Fibroblast of skin of abdomen (primary cell): ENCODE measurements at regions not wholly inside any gene's neighbourhood (a gene's known extent, or its start where the extent isn't known, plus 50 kb on each side); places are given as distances from the start of the nearest gene placed in this dataset.
A peak's percentile ranks its signal among the peaks of the same experiment; 100 is the strongest.

ENCODE experiments used
- DNase-seq: peaks from one replicate; pipeline ENCODE4 v3.0.0-alpha.2; 2013

DNA sequence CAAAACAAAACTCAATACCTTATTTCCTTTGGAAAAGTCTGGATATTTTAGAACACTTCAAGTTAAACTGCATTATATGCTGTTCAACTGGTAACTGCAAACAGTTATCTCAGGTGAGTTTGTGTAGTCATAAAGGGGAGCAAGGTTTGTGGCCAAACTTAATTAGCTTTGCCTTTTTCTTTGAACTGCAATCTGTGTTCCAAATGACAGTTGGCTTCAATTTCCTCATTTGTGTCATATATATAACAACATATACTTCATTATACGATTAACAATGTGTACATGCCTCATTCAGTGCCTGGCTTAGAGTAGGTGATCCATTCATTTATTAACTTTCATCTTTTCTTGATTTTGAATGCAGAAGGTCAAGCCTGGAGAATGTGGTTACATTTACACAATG, 55.8 kb downstream of the KCNE4 start:
- no peak for DNase-seq

DNA sequence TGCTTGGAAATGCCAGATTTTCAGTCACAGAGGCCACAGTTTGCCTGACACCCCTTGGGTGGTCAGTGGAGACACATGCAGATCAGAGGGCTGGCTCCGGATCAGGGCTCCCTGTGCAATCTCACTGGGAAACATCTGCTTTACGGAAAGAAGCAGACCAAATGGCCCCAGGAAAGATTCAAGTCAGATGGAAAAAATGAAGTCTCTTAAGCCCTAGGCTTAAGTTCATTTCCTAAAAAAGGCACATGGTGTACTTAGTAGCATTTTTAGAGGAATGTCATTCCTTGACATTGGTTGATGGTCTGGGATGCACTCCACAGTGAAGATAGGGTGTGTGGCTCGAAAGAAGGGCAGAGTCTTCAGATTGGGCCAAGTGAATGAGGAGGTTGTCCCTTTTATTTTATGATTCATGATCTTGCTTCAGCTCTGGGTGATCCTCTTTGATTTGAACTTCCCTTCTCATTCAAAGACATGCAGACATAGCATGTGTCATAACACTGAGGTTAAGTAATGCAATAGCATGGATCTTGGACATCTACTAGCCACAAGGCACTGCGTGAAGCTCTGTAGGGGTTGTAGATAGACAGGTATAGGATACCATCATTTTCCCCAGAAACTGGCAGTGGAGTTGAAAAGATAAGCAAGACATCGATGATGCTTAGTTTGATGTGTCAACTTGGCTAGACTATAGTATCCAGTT, 56.5 kb downstream of the KCNE4 start:
- peak; percentile 67 for DNase-seq

- peak; percentile 83 for DNase-seq
Observed at GRCh38 chr2:223109341-223109740, 57.4 kb downstream of the KCNE4 start.

GRCh38 chr2:223113161-223113560, 61.2 kb downstream of the KCNE4 start:
- no peak for DNase-seq

DNA sequence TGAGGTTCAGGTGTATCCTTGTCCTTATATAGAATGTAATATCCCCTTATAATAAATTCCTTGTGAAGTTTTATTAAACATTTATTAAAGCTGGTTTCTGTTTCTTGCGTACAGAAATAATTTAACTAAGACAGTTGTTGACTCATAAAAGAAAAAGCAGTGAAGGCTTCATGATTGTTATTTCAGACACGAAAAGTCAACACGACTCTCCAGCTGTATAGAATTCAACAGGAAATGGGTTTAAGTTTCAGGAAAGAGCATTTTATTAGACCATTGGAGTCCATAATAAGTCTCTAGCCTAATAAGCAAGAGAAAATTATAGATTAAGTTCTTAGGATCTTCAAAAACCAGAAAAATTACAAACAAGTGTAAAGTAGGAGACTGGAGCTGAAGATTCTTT, 62.2 kb downstream of the KCNE4 start:
- no peak for DNase-seq

DNA sequence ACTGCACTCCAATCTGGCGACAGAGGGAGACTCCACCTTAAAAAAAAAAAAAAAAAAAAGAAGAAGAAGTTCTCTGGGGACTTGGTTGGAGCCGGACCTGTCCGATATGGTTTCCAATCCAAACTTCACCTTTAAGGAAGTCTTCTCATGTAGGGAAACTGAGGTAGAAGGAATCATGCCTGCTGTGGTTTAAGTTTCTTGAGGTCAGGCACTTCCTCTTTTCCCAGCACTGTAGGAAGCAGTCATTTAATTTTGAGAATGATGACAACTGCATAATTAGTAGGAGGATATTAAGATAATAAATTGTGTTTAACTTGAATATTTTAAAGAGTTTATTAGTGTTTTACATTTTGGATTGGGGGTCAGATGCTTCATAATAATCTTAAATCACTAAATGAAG, 62.9 kb downstream of the KCNE4 start:
- no peak for DNase-seq

DNA sequence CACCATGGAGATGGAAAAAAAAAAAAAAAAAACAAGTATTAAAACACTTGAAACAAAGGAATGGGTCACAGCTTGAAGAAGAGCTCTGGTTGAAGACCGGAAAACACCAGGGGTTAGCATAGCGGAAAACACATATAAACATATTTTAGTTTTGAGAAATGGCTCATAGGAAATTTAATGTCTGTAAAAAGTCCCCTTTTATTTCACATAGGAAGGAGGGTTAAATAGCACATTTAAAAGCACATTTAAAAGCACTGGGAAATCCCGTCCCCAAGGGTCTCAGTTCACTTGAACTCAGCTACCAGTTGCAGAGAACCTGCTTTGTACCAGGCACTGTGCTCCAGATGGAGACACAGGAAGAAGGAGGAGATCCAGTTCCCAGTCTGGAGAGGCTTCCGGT, 65.5 kb downstream of the KCNE4 start:
- no peak for DNase-seq

- no peak for DNase-seq
Observed at GRCh38 chr2:223121283-223121682, 69.3 kb downstream of the KCNE4 start.

DNA sequence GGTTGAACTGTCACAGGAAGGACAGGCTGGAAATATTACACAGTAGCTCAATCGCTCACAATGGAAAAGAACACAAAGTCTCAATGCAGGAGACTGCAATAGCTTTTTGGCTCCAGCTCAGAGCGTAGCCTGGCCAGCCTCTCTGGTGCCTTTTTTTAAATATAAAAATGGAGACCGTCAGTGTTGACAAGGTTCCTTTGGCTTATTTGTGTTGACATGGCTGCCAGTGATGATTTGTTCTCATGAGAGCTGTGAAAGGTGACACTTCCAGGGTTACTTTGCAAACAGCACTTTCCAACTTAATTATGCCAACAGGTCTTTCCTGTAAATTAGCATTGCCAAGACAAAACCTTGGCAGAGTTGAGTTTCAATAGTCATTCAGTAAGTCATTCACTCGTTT, 70.8 kb downstream of the KCNE4 start:
- no peak for DNase-seq

DNA sequence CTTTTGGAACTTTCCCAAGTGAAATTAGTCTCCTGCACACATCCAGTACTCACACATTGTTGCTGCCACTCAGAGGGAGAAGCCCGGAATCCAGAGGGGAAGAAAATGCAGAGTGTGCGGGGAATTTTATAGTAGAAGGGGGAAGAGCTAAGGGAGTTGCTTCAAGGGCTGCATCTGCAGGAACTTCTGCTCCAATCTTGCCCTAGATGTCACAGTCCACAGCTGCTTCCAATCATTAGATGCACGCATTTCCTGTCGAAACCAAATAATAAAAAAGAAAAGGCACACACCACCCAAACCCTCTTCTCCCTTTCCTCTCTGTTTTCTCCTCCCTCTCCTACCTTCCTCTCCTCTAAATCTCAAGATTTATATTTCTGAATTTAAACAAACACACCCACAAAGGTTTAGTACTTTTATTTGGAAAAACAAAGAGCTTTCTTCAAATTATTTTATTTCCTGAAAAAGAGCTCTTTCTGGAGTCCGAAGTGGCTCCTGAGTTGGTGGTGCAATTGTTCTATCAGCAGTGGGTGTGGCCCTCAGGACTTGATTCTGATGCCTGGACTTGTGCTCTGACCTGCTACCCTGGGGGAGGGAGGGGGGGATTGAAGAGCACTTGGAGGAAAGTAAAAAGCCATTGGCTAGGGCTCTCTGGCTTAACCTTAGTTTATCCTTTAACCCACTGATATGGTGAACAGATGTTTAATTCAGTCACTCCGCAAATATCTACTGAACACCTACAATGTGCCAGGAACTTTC, 72.0 kb downstream of the KCNE4 start:
- DNase-seq = peak; percentile 70

DNA sequence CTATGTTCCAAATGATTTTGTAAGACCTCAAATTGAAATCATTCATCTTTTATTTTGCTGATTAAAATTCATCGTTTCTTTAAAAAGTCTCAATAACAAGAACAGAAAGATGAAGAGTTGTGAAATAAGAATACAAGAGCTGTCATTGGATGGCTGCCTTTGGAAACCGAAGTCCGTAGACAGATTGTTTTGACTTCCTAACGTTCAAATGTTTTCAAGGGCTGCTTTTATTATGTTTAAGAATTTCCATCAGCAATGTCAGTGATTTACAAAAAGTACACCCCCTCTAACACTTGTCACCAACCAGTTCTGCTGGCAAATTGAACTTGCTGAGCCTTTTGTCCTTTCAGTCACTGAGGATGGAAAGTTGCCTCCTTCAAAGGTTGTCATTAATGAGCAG, 89.6 kb downstream of the KCNE4 start:
- no peak for DNase-seq

DNA sequence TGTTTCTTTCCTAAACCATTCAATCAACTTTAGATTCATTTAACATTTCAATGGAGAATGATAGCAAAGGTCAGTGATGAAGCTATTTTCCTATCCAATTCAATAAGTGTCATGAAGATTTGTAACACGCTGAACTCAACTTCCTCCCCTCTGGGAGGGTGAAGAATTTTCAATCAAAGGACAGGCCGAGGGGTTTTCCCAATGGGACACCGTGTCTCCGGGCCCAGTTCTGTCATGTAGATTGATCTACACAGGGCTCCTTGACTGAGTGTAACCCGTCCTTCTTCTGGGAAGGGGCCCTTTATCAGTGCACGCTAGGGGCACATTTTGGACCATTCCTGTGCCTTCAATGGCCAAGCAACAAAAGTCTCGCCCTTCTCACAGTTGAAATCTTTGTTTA, 90.1 kb downstream of the KCNE4 start:
- DNase-seq = no peak

DNA sequence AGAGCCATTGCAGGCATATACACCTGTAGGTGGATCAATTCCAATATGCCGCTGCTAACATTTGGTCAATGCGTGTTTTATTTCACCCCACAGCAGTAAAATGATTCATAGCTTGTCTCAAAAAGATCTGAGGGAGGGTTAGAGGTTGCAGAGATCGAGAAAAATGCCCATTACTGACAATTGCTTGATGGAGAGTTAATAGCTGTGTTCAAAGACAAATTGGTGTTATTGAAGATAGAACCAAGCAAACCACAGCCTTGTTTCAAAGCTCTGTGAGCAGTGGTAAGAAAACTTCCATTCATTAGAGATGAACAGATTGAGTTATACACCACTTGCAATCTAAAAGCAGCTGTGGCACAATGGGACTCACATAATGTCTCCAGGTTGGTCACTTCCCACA, 95.4 kb downstream of the KCNE4 start:
- DNase-seq = no peak

- DNase-seq = no peak
Observed at GRCh38 chr2:223148516-223148915, 96.5 kb downstream of the KCNE4 start.

GRCh38 chr2:223155956-223156355, 104.0 kb downstream of the KCNE4 start:
- DNase-seq = no peak

DNA sequence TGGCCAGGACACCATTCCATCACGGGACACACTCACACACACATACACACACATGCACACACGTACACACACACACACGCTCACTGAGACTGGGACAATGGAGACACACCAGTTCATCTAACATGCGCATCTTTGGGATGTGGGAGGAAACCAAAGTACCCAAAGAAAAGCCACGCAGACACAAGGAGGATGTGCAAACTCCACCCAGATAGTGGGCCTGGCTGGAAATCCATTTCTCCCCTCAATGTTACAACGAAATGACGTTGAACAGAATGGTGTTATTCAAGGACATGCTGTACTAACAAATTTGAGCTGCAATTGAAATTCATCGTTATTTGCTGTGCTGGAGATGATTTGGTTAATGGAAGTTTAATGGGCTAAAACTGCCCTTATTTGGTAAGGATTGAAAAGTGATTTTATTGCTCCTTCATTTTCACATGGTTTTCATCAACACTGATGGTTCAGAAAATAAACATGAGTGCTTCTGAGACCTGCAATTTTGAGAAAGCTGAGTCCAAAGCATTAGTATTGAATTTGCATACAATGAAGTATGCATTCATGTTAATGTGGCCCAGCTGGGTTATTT, 110.0 kb downstream of the KCNE4 start:
- peak; percentile 28 for DNase-seq

- DNase-seq = no peak
Observed at GRCh38 chr2:223165423-223166214, 113.6 kb downstream of the KCNE4 start.

DNA sequence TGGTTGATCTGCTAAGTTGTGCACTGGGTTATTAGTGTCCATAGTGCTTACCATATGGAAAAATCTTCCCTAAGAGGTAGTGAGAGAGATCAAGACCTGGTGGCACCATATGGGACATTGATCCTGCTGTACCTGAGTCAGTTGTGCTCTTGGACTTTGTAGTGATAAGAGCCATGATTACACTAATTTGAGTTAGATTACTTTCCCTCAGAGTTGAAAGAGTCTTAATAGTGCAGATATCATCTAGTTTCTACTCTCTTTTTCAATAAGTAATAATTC, 114.2 kb downstream of the KCNE4 start:
- DNase-seq = no peak

DNA sequence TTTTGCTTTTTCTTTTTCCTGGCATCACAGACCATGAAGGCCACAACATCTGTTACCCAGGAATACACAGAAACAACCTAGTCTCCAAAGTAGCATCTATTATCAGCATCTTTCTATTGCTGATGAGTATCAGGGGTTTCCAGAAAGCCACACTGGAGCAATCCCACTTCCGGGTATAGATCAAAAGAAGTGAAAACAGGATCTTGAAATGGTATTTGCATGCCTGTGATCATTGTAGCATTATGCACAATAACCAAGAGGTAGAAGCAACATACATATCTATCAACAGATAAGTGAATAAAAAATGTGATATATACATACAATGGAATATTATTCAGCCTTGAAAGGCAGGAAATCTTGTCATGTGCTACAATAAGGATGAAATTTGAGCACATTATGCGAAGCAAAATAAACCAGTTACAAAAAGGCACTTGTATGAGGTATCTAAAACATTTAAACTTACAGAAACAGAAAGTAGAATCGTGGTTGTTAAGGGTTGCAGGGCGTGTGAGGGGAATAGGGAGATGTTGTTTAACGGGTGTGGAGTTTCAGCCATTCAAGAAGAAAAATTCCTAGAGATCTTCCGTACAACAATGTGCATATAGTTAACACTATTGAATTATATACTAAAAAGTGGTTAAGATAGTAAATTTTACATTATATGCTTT, 115.1 kb downstream of the KCNE4 start:
- DNase-seq = no peak

DNA sequence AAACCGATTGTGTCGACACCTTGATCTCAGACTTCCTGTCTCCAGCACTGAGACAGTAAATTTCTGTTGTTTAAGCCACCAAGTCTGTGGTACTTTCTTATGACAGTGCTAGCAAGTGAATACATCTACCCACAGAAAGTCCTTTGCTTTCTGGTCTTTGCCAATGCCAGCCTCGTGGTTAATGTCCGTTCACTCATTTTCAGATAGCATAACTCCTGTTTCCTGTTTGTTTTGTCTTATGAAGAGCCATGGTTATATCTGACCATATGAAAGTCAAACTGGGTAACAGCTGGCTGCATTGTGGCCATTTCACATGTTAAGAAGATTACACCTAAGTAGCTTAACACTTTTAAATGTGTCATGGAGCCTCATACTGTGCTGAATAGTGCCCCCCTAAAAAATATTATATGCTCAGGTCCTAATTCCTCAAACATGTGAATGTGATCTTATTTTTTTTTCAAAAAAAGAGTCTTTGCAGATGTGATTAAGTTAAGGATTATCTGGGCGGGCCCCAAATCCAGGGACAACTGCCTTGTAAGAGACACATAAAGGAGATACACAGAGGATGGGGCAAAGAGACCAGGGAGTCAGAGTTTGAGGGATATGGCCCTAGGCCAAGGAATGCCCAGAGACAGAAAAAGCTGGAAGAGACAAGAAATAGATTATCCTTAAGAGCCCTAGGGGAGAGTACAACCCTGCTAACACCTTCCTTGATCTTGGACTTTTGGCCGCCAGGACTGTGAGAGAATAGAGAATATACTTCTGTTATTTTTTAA, 118.0 kb downstream of the KCNE4 start:
- DNase-seq = no peak

- no peak for DNase-seq
Observed at GRCh38 chr2:223176970-223177369, 125.0 kb downstream of the KCNE4 start.

DNA sequence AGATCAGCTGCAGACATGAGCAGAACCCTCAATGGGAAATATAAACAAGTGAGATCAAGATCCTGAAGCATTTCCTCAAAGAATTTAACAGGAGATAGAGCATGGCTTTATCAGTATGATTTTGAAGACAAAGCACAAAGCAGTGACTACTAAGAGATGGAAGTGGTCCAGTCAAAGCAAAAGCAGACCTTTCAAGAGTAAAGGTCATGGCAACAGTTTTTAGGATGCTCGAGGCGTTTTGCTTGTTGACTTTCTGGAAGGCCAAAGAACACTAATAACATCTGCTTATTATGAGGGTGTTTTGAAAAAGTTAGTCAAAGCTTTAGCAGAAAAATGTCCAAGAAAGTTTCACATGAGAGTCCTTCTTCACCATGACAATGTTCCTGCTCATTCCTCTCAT, 128.5 kb downstream of the KCNE4 start:
- no peak for DNase-seq
